ENCODE measurements at regions not wholly inside any gene's neighbourhood (a gene's known extent, or its start where the extent isn't known, plus 50 kb on each side); places are given as distances from the start of the nearest gene placed in this dataset.

DNA sequence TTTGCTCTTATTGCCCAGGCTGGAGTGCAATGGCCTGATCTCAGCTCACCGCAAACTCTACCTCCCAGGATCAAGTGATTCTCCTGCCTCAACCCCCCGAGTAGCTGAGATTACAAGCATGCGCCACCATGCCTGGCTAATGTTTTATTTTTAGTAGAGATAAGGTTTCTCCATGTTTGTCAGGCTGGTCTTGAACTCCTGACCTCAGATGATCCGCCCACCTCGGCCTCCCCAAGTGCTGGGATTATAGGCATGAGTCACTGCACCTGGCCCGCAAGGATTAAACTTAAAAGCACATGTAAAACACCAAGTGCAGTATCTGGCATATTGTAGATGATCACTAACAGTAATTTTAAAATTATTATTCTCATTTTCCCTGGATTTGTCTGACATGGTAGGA lies 72.9 kb downstream of the C1QL2 start:
- Mint-ChIP-seq H3K4me3 (no peak overlapping the region), H3K27me3 (ENCODE audit: low read depth in 2 of 2) (no peaks in the 10 kb centered on the region), H3K27ac (no peak overlapping the region), H3K9me3 (no peaks in the 10 kb centered on the region), H3K4me1 (no peaks in the 10 kb centered on the region), H3K36me3 (no peaks in the 10 kb centered on the region)
- ATAC-seq (no peak), DNase-seq (no peak)
- Histone ChIP-seq H3K27ac (ENCODE audit: low read length) (no peak overlapping the region), H3K27me3 (ENCODE audit: control insufficient read depth, insufficient read depth, low read length) (no peaks in the 10 kb centered on the region), H3K36me3 (ENCODE audit: control insufficient read depth, insufficient read depth, low read length) (no peaks in the 10 kb centered on the region), H3K4me3 (ENCODE audit: low read length) (no peak overlapping the region), H3K4me1 (ENCODE audit: control insufficient read depth, insufficient read depth, low read length) (no peaks in the 10 kb centered on the region), H3K9me3 (ENCODE audit: control insufficient read depth, insufficient read depth, low read length) (no peaks in the 10 kb centered on the region)
- WGBS (ENCODE audit: insufficient coverage), result 86% methylated on average over 5 of the region's 6 CpGs
- intact Hi-C loops (cut with micrococcal nuclease), result no loop called here
- TF ChIP-seq, protein P1, sequence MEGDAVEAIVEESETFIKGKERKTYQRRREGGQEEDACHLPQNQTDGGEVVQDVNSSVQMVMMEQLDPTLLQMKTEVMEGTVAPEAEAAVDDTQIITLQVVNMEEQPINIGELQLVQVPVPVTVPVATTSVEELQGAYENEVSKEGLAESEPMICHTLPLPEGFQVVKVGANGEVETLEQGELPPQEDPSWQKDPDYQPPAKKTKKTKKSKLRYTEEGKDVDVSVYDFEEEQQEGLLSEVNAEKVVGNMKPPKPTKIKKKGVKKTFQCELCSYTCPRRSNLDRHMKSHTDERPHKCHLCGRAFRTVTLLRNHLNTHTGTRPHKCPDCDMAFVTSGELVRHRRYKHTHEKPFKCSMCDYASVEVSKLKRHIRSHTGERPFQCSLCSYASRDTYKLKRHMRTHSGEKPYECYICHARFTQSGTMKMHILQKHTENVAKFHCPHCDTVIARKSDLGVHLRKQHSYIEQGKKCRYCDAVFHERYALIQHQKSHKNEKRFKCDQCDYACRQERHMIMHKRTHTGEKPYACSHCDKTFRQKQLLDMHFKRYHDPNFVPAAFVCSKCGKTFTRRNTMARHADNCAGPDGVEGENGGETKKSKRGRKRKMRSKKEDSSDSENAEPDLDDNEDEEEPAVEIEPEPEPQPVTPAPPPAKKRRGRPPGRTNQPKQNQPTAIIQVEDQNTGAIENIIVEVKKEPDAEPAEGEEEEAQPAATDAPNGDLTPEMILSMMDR (IDR thresholded peaks at IDR 0.05), result no peak

DNA sequence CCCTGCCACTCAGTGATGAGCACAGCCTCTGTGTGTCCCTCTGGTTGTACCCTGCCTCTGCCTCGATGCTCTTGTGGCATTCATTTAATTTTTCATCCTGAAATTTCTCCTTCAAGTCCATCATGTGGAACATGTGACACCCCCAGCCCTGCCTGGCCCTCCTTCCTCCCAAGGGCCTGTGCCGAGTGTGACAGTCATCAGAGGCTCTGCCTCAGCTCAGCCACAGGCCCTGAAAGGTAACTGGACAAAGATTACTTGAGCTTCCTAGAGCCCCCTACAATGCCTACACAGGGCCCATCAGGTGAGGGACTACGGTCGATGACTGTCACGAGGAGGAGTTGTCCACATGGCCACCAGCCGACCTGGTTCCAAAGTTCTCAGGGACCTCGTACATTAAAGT lies 75.1 kb downstream of the C1QL2 start:
- H3K4me3 ChIP-seq (ENCODE audit: low read length), result no peak overlapping the region
- H3K27me3 Mint-ChIP-seq (ENCODE audit: low read depth in 2 of 2), result peaks cover 2 to 7% of the 10 kb centered on the region in 2 donors
- no peak overlapping the region for H3K27ac Mint-ChIP-seq
- ATAC-seq, result no peak
- no peaks in the 10 kb centered on the region for H3K27me3 ChIP-seq (ENCODE audit: control insufficient read depth, insufficient read depth, low read length)
- H3K27ac ChIP-seq (ENCODE audit: low read length), result no peak overlapping the region
- no peaks in the 10 kb centered on the region for H3K9me3 Mint-ChIP-seq
- H3K36me3 ChIP-seq (ENCODE audit: control insufficient read depth, insufficient read depth, low read length), result no peaks in the 10 kb centered on the region
- no peaks in the 10 kb centered on the region for H3K4me1 Mint-ChIP-seq
- H3K4me3 Mint-ChIP-seq, result no peak overlapping the region
- 89% methylated on average over 7 of the region's 7 CpGs for WGBS (ENCODE audit: insufficient coverage)
- no peaks in the 10 kb centered on the region for H3K9me3 ChIP-seq (ENCODE audit: control insufficient read depth, insufficient read depth, low read length)
- no peak for DNase-seq
- intact Hi-C loops (cut with micrococcal nuclease), result no loop called here
- no peaks in the 10 kb centered on the region for H3K4me1 ChIP-seq (ENCODE audit: control insufficient read depth, insufficient read depth, low read length)
- no peaks in the 10 kb centered on the region for H3K36me3 Mint-ChIP-seq
- TF ChIP-seq, protein P1 (IDR thresholded peaks at IDR 0.05), result no peak

DNA sequence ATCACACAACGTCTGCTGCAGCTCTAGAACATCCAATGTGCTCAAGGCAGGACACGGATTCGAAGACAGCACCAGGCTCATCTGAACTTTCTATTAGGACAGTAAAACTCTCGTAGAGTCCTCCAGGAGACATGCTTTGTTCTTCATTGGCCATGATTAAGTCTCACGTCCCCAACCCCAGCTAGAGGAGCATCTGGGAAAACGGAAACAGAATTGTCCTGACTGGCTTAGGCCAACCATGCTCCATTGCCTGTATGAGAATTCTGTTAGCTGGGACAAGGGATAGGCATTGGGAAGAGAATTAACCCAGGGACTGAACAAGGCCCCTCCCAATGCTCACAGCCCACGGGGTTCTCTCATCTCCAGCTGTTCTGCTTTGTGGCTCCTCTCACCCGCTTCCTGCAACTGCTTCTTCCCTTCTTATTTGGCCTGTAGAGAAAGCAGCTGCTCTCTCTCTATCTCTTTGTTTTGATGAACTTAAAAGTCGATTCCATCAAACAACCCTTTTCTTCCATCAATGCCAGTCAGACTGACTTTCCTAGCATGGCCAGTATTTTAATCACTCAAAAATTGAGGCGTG lies 75.6 kb downstream of the C1QL2 start:
- Mint-ChIP-seq H3K4me1 (no peaks in the 10 kb centered on the region), H3K4me3 (no peak overlapping the region), H3K9me3 (no peaks in the 10 kb centered on the region), H3K36me3 (no peaks in the 10 kb centered on the region), H3K27ac (no peak overlapping the region), H3K27me3 (ENCODE audit: low read depth in 2 of 2) (peaks cover 2 to 7% of the 10 kb centered on the region in 2 donors)
- 79% methylated on average over 10 of the region's 10 CpGs for WGBS (ENCODE audit: insufficient coverage)
- ATAC-seq (no peak), DNase-seq (no peak)
- H3K4me3 ChIP-seq (ENCODE audit: low read length), result no peak overlapping the region
- H3K9me3 ChIP-seq (ENCODE audit: control insufficient read depth, insufficient read depth, low read length), result no peaks in the 10 kb centered on the region
- H3K27ac ChIP-seq (ENCODE audit: low read length), result no peak overlapping the region
- H3K36me3 ChIP-seq (ENCODE audit: control insufficient read depth, insufficient read depth, low read length), result no peaks in the 10 kb centered on the region
- intact Hi-C loops (cut with micrococcal nuclease), result no loop called here
- H3K27me3 ChIP-seq (ENCODE audit: control insufficient read depth, insufficient read depth, low read length), result no peaks in the 10 kb centered on the region
- TF ChIP-seq, protein P1 (IDR thresholded peaks at IDR 0.05), result no peak
- no peaks in the 10 kb centered on the region for H3K4me1 ChIP-seq (ENCODE audit: control insufficient read depth, insufficient read depth, low read length)

DNA sequence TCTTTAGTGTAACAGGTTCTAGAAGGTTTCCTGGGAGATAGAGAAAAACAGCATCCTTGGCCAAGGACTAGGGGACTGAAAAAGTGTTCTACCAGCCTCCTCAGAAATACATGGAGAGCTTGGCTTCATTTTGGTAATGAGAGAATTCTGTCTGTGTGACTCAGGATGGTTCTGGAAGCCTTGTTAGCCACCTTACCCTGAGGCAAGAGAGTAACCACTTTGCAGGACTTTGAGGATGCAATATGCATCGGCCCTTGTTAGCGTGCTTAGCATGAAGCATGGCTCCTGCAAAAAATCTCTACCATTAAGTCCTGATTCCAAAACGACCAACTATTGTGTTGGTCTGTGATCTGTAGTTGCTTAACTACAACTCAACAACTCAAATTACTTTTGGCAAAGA lies 79.8 kb downstream of the C1QL2 start:
- no peak for ATAC-seq
- no peaks in the 10 kb centered on the region for H3K9me3 Mint-ChIP-seq
- no peak for DNase-seq
- Histone ChIP-seq H3K27ac (ENCODE audit: low read length) (no peak overlapping the region), H3K27me3 (ENCODE audit: control insufficient read depth, insufficient read depth, low read length) (no peaks in the 10 kb centered on the region), H3K36me3 (ENCODE audit: control insufficient read depth, insufficient read depth, low read length) (no peaks in the 10 kb centered on the region), H3K4me1 (ENCODE audit: control insufficient read depth, insufficient read depth, low read length) (no peaks in the 10 kb centered on the region), H3K4me3 (ENCODE audit: low read length) (no peak overlapping the region), H3K9me3 (ENCODE audit: control insufficient read depth, insufficient read depth, low read length) (no peaks in the 10 kb centered on the region)
- no peak overlapping the region for H3K27ac Mint-ChIP-seq
- H3K27me3 Mint-ChIP-seq (ENCODE audit: low read depth in 2 of 2), result peaks cover 6 to 20% of the 10 kb centered on the region in 2 donors
- H3K4me1 Mint-ChIP-seq, result no peaks in the 10 kb centered on the region
- H3K36me3 Mint-ChIP-seq, result no peaks in the 10 kb centered on the region
- intact Hi-C loops (cut with micrococcal nuclease), result no loop called here
- no peak overlapping the region for H3K4me3 Mint-ChIP-seq
- WGBS (ENCODE audit: insufficient coverage), result 73% methylated on average over 3 of the region's 3 CpGs
- TF ChIP-seq, protein P1 (IDR thresholded peaks at IDR 0.05), result no peak

Data from natural killer cell (primary cell).